GM21529 (cell line): ENCODE measurements at regions not wholly inside any gene's neighbourhood (a gene's known extent, or its start where the extent isn't known, plus 50 kb on each side); places are given as distances from the start of the nearest gene placed in this dataset.

ENCODE experiments used
- ATAC-seq: cut with Tn5 transposase; IDR thresholded peaks from one replicate; pipeline ENCODE4 v1.9.1; 2021; ENCODE audit not compliant: unreplicated experiment

GRCh38 chr4:184529283-184529682 is 54.9 kb upstream of the IRF2 start:
- no peak for ATAC-seq

DNA sequence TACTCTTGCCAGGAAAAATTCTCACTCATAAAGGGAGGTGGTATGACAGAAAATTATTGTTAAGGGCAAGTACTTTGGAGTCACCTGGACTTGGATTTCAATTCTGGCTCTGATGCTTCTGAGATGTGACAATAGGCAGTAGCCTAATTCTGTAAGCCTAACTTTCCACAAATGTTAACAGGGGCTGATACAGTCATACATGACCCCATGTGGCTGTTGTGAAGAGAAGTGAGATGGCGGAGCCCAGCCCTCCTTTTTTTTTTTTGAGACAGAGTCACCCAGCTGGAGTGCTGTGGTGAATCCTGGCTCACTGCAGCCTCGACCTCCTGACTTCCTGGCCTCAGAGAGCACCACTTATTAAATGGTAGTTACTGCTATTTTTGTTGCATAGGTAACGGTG is 54.4 kb upstream of the IRF2 start:
- ATAC-seq, result no peak

DNA sequence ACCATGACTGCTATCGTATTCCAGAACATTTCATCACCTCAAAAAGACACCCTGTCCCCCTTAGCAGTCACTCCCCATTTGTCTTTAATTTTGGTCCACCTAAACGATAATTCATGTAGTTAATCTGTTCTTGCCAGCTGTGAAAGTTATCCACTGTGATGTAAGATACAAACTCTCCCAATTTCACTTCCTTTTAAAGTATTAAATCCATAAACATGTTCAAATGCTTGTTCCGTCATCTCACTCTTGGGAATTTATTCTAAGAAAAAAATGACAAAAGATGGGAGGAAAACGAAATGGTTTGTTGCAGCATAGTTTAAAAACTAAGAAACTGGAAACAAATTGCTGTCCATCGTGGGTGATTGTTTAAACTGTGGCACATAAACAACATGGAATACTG is 53.7 kb upstream of the IRF2 start:
- ATAC-seq, result no peak

DNA sequence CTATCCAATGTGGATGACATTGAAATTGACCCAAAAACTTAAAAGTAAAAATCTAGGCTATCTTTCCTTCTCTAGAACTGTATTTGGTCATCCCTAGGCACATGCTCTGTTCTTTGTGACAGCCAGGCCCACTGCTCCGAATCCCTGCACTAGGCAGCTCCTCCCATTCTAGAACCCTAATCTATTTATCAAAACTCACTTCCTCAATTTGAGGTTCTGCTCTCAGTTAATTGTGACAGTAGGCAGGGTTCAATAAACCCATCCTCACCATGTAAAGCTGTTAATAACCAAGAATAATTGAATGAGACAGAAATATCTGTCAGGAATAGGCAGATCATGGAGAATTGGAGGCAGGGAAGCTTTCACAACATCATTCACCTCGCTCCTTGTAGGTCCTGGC is 51.9 kb upstream of the IRF2 start:
- no peak for ATAC-seq
